NT2/D1 (cell line): ENCODE measurements at regions not wholly inside any gene's neighbourhood (a gene's known extent, or its start where the extent isn't known, plus 50 kb on each side); places are given as distances from the start of the nearest gene placed in this dataset.

Experiments
- DNase-seq: peaks from one replicate; pipeline ENCODE4 v3.0.0-alpha.2; 2011; ENCODE audit warnings: low read depth, low spot score
- H3K27me3 ChIP-seq: 2 replicates; pipeline ENCODE4 v1.6.0; 2011; ENCODE audit warnings: mild to moderate bottlenecking; ENCODE audit not compliant: insufficient read length, insufficient read depth
- H3K36me3 ChIP-seq: 2 replicates; pipeline ENCODE4 v1.6.1; 2011; ENCODE audit warnings: mild to moderate bottlenecking, low read length, mixed read lengths; ENCODE audit not compliant: insufficient read depth, insufficient read length
- H3K4me1 ChIP-seq: 2 replicates; pipeline ENCODE4 v1.5.1; 2011; ENCODE audit not compliant: insufficient read depth, insufficient read length
- H3K4me3 ChIP-seq: 2 replicates; pipeline ENCODE4 v1.5.1; 2011; ENCODE audit warnings: low read depth; ENCODE audit not compliant: insufficient read length
- H3K9ac ChIP-seq: 2 replicates; pipeline ENCODE4 v1.6.0; 2011; ENCODE audit warnings: low read depth; ENCODE audit not compliant: insufficient read length
- H3K9me3 ChIP-seq: 2 replicates; pipeline ENCODE4 v1.5.1; 2011; ENCODE audit warnings: mild to moderate bottlenecking, low read length; ENCODE audit not compliant: insufficient read depth
- SUZ12 ChIP-seq: IDR thresholded peaks from 2 replicates; pipeline ENCODE4 v1.6.1; 2011; ENCODE audit not compliant: insufficient read length, insufficient read depth; ENCODE audit errors: extremely low read depth
- YY1 ChIP-seq: IDR thresholded peaks from 2 replicates; pipeline ENCODE4 v1.6.1; 2011; ENCODE audit not compliant: insufficient read length, insufficient read depth
- ZNF274 ChIP-seq: IDR thresholded peaks from 2 replicates; pipeline ENCODE4 v1.6.1; 2011; ENCODE audit warnings: mild to moderate bottlenecking, low read depth, low read length

- Histone ChIP-seq H3K9me3 (no peaks in the 10 kb centered on the region), H3K27me3 (no peaks in the 10 kb centered on the region), H3K4me3 (no peak overlapping the region), H3K9ac (no peak overlapping the region), H3K4me1 (no peaks in the 10 kb centered on the region), H3K36me3 (no peaks in the 10 kb centered on the region)
- TF ChIP-seq ZNF274 (no peak), SUZ12 (no peak), YY1 (no peak)
- no peak for DNase-seq
These were observed 344.0 kb downstream of the CHRM3 start for GRCh38 chr1:239730378-239730777.

GRCh38 chr1:239731082-239731748 lies 344.8 kb downstream of the CHRM3 start:
- no peak overlapping the region for H3K4me3 ChIP-seq
- no peak for TF ChIP-seq YY1
- no peak for TF ChIP-seq ZNF274
- TF ChIP-seq SUZ12, result no peak
- H3K27me3 ChIP-seq, result no peaks in the 10 kb centered on the region
- DNase-seq, result no peak
- H3K9ac ChIP-seq, result no peak overlapping the region
- H3K36me3 ChIP-seq, result no peaks in the 10 kb centered on the region
- no peaks in the 10 kb centered on the region for H3K4me1 ChIP-seq
- H3K9me3 ChIP-seq, result no peaks in the 10 kb centered on the region

GRCh38 chr1:239732770-239733169 lies 346.4 kb downstream of the CHRM3 start:
- Histone ChIP-seq H3K9ac (no peak overlapping the region), H3K27me3 (no peaks in the 10 kb centered on the region), H3K36me3 (no peaks in the 10 kb centered on the region), H3K4me1 (no peaks in the 10 kb centered on the region), H3K9me3 (no peaks in the 10 kb centered on the region), H3K4me3 (no peak overlapping the region)
- DNase-seq, result no peak
- TF ChIP-seq ZNF274, result no peak
- no peak for TF ChIP-seq SUZ12
- TF ChIP-seq YY1, result no peak

- no peak for DNase-seq
- Histone ChIP-seq H3K4me3 (no peak overlapping the region), H3K9me3 (no peaks in the 10 kb centered on the region), H3K9ac (no peak overlapping the region), H3K27me3 (no peaks in the 10 kb centered on the region), H3K36me3 (no peaks in the 10 kb centered on the region), H3K4me1 (no peaks in the 10 kb centered on the region)
- TF ChIP-seq SUZ12 (no peak), ZNF274 (no peak), YY1 (no peak)
These were observed 347.6 kb downstream of the CHRM3 start for GRCh38 chr1:239733995-239734394.

GRCh38 chr1:239735111-239735510 lies 348.7 kb downstream of the CHRM3 start:
- no peak for DNase-seq
- Histone ChIP-seq H3K4me3 (no peak overlapping the region), H3K27me3 (no peaks in the 10 kb centered on the region), H3K9ac (no peak overlapping the region), H3K9me3 (no peaks in the 10 kb centered on the region; the same call in 1 of the 2 replicates), H3K36me3 (no peaks in the 10 kb centered on the region), H3K4me1 (no peaks in the 10 kb centered on the region)
- no peak for TF ChIP-seq ZNF274
- no peak for TF ChIP-seq YY1
- no peak for TF ChIP-seq SUZ12

- no peaks in the 10 kb centered on the region for H3K4me1 ChIP-seq
- no peaks in the 10 kb centered on the region; the same call in 1 of the 2 replicates for H3K9me3 ChIP-seq
- H3K9ac ChIP-seq, result no peak overlapping the region
- H3K4me3 ChIP-seq, result no peak overlapping the region
- no peaks in the 10 kb centered on the region for H3K27me3 ChIP-seq
- no peak for TF ChIP-seq YY1
- no peak for TF ChIP-seq SUZ12
- no peak for TF ChIP-seq ZNF274
- no peaks in the 10 kb centered on the region for H3K36me3 ChIP-seq
- no peak for DNase-seq
These were observed 350.1 kb downstream of the CHRM3 start for GRCh38 chr1:239736479-239736878.

- H3K27me3 ChIP-seq, result no peaks in the 10 kb centered on the region
- no peak overlapping the region for H3K9ac ChIP-seq
- no peak overlapping the region for H3K4me3 ChIP-seq
- no peak for DNase-seq
- TF ChIP-seq ZNF274 (no peak), YY1 (no peak), SUZ12 (no peak)
- no peaks in the 10 kb centered on the region for H3K36me3 ChIP-seq
- H3K4me1 ChIP-seq, result no peaks in the 10 kb centered on the region
- no peaks in the 10 kb centered on the region; the same call in 1 of the 2 replicates for H3K9me3 ChIP-seq
These were observed 352.3 kb upstream of the FMN2 start for GRCh38 chr1:239739375-239739774.

- TF ChIP-seq ZNF274 (no peak), SUZ12 (no peak), YY1 (no peak)
- DNase-seq, result no peak
- no peaks in the 10 kb centered on the region for H3K4me1 ChIP-seq
These were observed 351.8 kb upstream of the FMN2 start for GRCh38 chr1:239739919-239740318.

More at GRCh38 chr1:239739919-239740318, 351.8 kb upstream of the FMN2 start:
- Histone ChIP-seq H3K9ac (no peak overlapping the region), H3K27me3 (no peaks in the 10 kb centered on the region), H3K9me3 (no peaks in the 10 kb centered on the region; the same call in 1 of the 2 replicates), H3K36me3 (no peaks in the 10 kb centered on the region), H3K4me3 (no peak overlapping the region)
